ENCODE measurements at regions not wholly inside any gene's neighbourhood (a gene's known extent, or its start where the extent isn't known, plus 50 kb on each side); places are given as distances from the start of the nearest gene placed in this dataset.

DNA sequence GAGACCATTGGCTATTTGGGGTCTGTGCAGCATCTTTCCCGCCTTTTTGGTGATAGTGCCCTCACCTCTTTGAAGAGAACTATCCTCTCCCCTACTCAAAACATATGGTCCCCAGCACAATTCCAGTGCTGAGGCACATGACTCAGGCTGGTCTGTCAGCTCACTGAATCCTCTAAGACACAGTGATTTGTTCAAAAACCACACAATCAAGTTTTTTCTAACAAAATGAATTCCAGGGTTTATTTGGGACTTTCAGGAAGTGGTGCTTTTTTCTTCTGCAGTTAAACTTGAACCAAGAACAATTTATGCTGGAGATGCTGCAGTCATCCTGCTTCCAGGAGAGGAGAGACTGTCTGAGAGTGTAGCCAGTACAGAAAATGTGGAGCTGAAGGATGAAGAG, 142.5 kb upstream of the LMCD1 start:
- Histone ChIP-seq H3K27me3 (ENCODE audit: control insufficient read depth in 3 of 3, insufficient read depth in 3 of 3, low read length in 3 of 3) (no peaks in the 10 kb centered on the region), H3K9me3 (ENCODE audit: control insufficient read depth in 3 of 3, low read length in 3 of 3) (no peaks in the 10 kb centered on the region), H3K4me1 (ENCODE audit: control insufficient read depth in 3 of 3, insufficient read depth in 3 of 3, low read length in 3 of 3) (no peaks in the 10 kb centered on the region), H3K4me3 (ENCODE audit: low read length in 3 of 3) (no peak overlapping the region), H3K27ac (ENCODE audit: low read depth, low read length) (no peak overlapping the region), H3K36me3 (ENCODE audit: control insufficient read depth in 3 of 3, insufficient read depth in 3 of 3, low read length in 3 of 3) (no peaks in the 10 kb centered on the region), H3K9ac (ENCODE audit: low read depth in 1 of 3, low read length in 3 of 3) (no peak overlapping the region)

DNA sequence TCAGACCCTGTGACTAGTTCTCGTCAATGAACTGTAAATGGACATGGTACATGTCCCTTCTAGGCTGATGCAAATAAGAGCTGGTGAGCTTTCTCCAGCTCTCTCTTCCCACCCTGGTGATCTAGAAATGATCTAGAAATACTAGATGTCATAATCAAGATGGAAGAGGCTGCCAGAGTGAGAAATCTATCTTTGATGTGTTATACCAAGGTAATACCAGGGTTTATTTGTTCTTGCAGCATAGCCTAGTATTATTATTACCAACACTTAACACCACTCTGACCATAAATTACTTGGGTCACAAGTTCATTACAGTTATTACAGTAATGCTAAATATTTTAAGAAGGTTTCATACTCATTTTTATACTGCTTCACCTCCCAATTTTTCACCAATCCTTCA, 138.4 kb upstream of the LMCD1 start:
- Histone ChIP-seq H3K4me1 (ENCODE audit: control insufficient read depth in 3 of 3, insufficient read depth in 3 of 3, low read length in 3 of 3) (no peaks in the 10 kb centered on the region), H3K9ac (ENCODE audit: low read depth in 1 of 3, low read length in 3 of 3) (no peak overlapping the region), H3K27me3 (ENCODE audit: control insufficient read depth in 3 of 3, insufficient read depth in 3 of 3, low read length in 3 of 3) (no peaks in the 10 kb centered on the region), H3K36me3 (ENCODE audit: control insufficient read depth in 3 of 3, insufficient read depth in 3 of 3, low read length in 3 of 3) (no peaks in the 10 kb centered on the region), H3K9me3 (ENCODE audit: control insufficient read depth in 3 of 3, low read length in 3 of 3) (no peaks in the 10 kb centered on the region), H3K27ac (ENCODE audit: low read depth, low read length) (no peak overlapping the region), H3K4me3 (ENCODE audit: low read length in 3 of 3) (no peak overlapping the region)

DNA sequence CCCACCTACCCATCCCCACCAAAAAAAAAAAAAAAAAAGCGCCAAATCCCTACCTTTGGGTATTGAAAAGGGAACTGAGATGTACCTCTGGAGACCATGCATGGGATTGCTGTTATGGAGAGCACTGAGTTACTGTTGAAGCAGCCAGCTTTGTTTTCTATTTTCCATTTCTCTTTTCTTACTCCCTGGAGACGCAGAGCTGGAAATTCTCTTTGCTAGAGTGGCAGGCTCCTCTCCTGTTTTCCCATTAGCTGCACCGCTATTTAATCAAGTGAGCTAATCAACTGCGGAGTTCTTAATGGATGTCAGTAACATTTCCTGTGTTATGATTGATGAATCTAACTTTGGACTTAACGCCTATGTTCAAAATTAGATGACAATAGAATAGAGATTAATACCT, 136.1 kb upstream of the LMCD1 start:
- H3K9me3 ChIP-seq (ENCODE audit: control insufficient read depth in 3 of 3, low read length in 3 of 3): no peaks in the 10 kb centered on the region
- no peak overlapping the region for H3K4me3 ChIP-seq (ENCODE audit: low read length in 3 of 3)
- no peaks in the 10 kb centered on the region for H3K27me3 ChIP-seq (ENCODE audit: control insufficient read depth in 3 of 3, insufficient read depth in 3 of 3, low read length in 3 of 3)
- H3K36me3 ChIP-seq (ENCODE audit: control insufficient read depth in 3 of 3, insufficient read depth in 3 of 3, low read length in 3 of 3): no peaks in the 10 kb centered on the region
- H3K4me1 ChIP-seq (ENCODE audit: control insufficient read depth in 3 of 3, insufficient read depth in 3 of 3, low read length in 3 of 3): no peaks in the 10 kb centered on the region
- no peak overlapping the region for H3K9ac ChIP-seq (ENCODE audit: low read depth in 1 of 3, low read length in 3 of 3)
- no peak overlapping the region for H3K27ac ChIP-seq (ENCODE audit: low read depth, low read length)

DNA sequence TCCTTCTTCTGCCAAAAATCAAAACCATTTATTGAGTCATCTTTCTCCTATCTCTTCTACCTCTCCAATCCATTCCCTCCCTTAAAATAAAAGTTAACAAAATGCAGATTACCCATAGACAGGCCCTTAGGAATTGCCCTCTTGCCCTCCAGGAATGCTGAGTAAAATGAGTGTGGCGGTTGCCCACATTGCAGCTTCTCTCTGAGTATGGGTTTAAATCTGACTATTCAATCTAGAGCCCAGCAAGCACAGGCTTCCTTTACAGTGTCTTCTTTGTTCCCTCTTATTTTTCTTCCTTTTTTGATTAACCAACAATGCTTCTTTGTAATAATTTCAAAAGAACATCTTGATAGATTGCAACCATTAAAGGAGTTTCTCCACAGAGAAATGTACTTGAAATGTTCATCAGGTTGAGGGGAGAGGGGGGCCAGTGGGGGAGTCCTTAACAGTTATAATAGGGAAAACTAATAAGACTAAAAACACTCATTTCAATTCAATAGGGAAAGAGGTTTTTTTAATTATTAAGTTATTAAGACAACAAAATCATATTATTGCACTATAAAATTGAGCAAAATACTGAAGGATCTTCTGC, 135.3 kb upstream of the LMCD1 start:
- Histone ChIP-seq H3K4me1 (ENCODE audit: control insufficient read depth in 3 of 3, insufficient read depth in 3 of 3, low read length in 3 of 3) (no peaks in the 10 kb centered on the region), H3K27ac (ENCODE audit: low read depth, low read length) (no peak overlapping the region), H3K27me3 (ENCODE audit: control insufficient read depth in 3 of 3, insufficient read depth in 3 of 3, low read length in 3 of 3) (no peaks in the 10 kb centered on the region), H3K36me3 (ENCODE audit: control insufficient read depth in 3 of 3, insufficient read depth in 3 of 3, low read length in 3 of 3) (no peaks in the 10 kb centered on the region), H3K9me3 (ENCODE audit: control insufficient read depth in 3 of 3, low read length in 3 of 3) (no peaks in the 10 kb centered on the region), H3K9ac (ENCODE audit: low read depth in 1 of 3, low read length in 3 of 3) (no peak overlapping the region), H3K4me3 (ENCODE audit: low read length in 3 of 3) (no peak overlapping the region)

DNA sequence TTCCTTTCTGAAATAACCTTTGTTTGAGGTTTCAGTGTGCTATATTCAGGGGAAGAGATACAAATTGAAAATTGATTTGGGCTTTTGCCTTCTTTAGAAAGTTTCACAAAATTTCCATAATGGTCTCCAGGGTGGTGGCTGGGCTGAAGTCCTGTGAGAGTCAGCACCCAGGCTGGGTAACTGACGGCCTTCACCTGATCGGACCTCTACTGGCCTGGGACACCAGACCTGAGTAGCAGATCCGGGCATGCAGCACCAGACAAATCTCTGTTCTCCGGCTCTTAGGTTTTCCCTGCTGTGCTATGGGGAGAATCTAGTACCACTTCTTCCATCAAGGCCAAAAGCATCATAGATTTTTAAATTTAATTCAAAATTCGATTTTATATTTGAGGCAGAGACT, 133.0 kb upstream of the LMCD1 start:
- Histone ChIP-seq H3K27ac (ENCODE audit: low read depth, low read length) (no peak overlapping the region), H3K36me3 (ENCODE audit: control insufficient read depth in 3 of 3, insufficient read depth in 3 of 3, low read length in 3 of 3) (no peaks in the 10 kb centered on the region), H3K4me3 (ENCODE audit: low read length in 3 of 3) (no peak overlapping the region), H3K27me3 (ENCODE audit: control insufficient read depth in 3 of 3, insufficient read depth in 3 of 3, low read length in 3 of 3) (no peaks in the 10 kb centered on the region), H3K4me1 (ENCODE audit: control insufficient read depth in 3 of 3, insufficient read depth in 3 of 3, low read length in 3 of 3) (no peaks in the 10 kb centered on the region), H3K9me3 (ENCODE audit: control insufficient read depth in 3 of 3, low read length in 3 of 3) (no peaks in the 10 kb centered on the region), H3K9ac (ENCODE audit: low read depth in 1 of 3, low read length in 3 of 3) (no peak overlapping the region)

DNA sequence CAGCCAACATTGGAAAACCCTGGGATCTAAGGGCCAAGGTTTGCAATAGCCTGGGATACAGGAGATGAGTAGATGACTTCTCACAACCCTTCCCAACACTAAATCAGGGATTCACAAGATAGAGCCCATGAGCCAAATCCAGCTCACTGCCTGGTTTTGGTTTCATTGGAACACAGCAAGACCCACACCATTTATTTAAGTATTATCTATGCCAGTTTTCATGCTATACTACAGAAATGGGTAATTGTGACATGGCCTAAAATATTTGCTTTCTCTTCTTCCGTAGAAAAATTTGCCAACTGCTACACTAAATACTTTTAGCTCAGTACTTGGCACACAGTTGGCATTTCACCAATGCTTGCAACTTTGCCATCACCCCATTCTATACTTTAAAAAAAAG, 132.0 kb upstream of the LMCD1 start:
- Histone ChIP-seq H3K36me3 (ENCODE audit: control insufficient read depth in 3 of 3, insufficient read depth in 3 of 3, low read length in 3 of 3) (no peaks in the 10 kb centered on the region), H3K9me3 (ENCODE audit: control insufficient read depth in 3 of 3, low read length in 3 of 3) (no peaks in the 10 kb centered on the region), H3K27ac (ENCODE audit: low read depth, low read length) (no peak overlapping the region), H3K27me3 (ENCODE audit: control insufficient read depth in 3 of 3, insufficient read depth in 3 of 3, low read length in 3 of 3) (no peaks in the 10 kb centered on the region), H3K4me1 (ENCODE audit: control insufficient read depth in 3 of 3, insufficient read depth in 3 of 3, low read length in 3 of 3) (no peaks in the 10 kb centered on the region), H3K4me3 (ENCODE audit: low read length in 3 of 3) (no peak overlapping the region), H3K9ac (ENCODE audit: low read depth in 1 of 3, low read length in 3 of 3) (no peak overlapping the region)

DNA sequence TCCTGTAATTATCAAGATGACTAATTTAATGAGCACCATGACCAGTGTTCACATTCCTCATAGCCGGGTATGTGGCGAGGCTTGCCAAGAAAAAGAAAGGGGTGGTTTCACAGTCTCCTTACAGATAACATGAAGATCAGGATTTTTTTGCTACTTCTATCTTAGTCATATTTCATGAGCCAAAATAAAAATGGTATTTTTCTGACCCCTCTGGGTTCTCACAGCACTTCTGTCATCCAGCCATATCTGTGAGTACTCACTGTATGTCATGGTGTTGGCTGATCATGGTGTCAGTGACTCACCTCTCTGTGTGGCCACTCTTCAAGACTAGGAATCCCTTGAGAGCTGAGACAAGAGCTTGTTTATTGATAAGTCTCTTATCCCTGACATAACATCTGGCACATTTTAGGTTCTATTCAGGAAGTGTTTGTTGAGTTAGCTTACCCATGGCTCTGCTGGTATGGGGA, 130.5 kb upstream of the LMCD1 start:
- Histone ChIP-seq H3K27ac (ENCODE audit: low read depth, low read length) (no peak overlapping the region), H3K9me3 (ENCODE audit: control insufficient read depth in 3 of 3, low read length in 3 of 3) (no peaks in the 10 kb centered on the region), H3K4me3 (ENCODE audit: low read length in 3 of 3) (no peak overlapping the region), H3K27me3 (ENCODE audit: control insufficient read depth in 3 of 3, insufficient read depth in 3 of 3, low read length in 3 of 3) (no peaks in the 10 kb centered on the region), H3K4me1 (ENCODE audit: control insufficient read depth in 3 of 3, insufficient read depth in 3 of 3, low read length in 3 of 3) (no peaks in the 10 kb centered on the region), H3K9ac (ENCODE audit: low read depth in 1 of 3, low read length in 3 of 3) (no peak overlapping the region), H3K36me3 (ENCODE audit: control insufficient read depth in 3 of 3, insufficient read depth in 3 of 3, low read length in 3 of 3) (no peaks in the 10 kb centered on the region)

DNA sequence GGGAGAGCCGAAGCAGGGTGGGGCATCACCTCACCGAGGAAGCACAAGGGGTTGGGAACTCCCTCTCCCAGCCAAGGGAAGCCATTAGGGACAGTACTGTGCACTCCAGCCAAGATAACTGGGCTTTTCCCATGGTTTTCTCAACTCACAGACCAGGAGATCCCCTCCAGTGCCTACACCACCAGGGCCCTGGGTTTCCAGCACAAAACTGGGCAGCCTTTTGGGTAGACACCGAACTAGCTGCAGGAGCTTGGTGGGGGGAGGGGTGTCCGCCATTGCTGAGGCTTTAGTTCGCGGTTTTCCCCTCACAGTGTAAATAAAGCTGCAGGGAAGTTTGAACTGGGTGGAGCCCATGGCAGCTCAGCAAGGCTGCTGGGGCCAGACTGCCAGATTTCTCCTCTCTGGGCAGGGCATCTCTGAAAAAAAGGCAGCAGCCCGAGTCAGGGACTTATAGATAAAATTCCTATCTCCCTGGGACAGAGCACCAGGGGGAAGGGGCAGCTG, 129.6 kb upstream of the LMCD1 start:
- Histone ChIP-seq H3K27me3 (ENCODE audit: control insufficient read depth in 3 of 3, insufficient read depth in 3 of 3, low read length in 3 of 3) (no peaks in the 10 kb centered on the region), H3K4me1 (ENCODE audit: control insufficient read depth in 3 of 3, insufficient read depth in 3 of 3, low read length in 3 of 3) (no peaks in the 10 kb centered on the region), H3K4me3 (ENCODE audit: low read length in 3 of 3) (no peak overlapping the region), H3K9me3 (ENCODE audit: control insufficient read depth in 3 of 3, low read length in 3 of 3) (no peaks in the 10 kb centered on the region), H3K36me3 (ENCODE audit: control insufficient read depth in 3 of 3, insufficient read depth in 3 of 3, low read length in 3 of 3) (no peaks in the 10 kb centered on the region), H3K27ac (ENCODE audit: low read depth, low read length) (no peak overlapping the region), H3K9ac (ENCODE audit: low read depth in 1 of 3, low read length in 3 of 3) (no peak overlapping the region)

DNA sequence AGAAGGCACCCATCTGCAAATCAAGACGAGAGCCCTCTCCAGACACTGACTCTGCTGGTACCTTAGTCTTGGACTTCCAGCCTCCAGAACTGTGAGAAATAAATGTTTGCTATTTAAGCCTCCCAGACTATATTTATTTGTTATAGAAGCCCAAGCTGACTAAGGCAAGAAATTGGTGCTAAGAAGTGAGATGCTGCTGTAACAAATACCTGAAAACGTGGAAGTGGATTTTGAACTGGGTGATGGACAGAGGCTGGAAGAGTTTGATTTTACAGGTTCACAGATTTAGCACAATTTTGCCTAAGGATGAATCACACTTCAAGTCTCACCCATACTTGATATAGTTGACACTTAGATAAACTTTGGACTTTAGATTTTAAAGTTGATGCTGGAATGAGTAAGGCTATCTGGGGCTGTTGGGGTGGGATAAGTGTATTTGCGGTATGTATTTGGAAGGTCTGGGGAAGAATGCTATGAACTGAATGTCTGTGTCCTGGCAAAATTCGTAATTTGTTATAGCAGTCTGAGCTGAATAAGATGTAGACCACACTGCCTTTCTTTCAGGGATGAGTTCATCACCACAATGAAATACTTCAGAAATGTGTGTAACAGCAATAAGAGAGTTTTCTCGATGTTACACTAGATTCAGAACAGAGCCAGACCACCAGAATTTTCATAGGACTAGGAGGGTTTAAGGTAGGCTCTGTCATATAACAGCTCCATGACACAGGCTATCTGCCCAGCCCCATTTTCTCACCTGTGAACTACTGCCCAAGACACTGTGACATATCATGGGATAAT, 120.5 kb upstream of the LMCD1 start:
- no peak overlapping the region for H3K4me3 ChIP-seq (ENCODE audit: low read length in 3 of 3)
- H3K27ac ChIP-seq (ENCODE audit: low read depth, low read length): no peak overlapping the region
- H3K36me3 ChIP-seq (ENCODE audit: control insufficient read depth in 3 of 3, insufficient read depth in 3 of 3, low read length in 3 of 3): no peaks in the 10 kb centered on the region
- H3K9me3 ChIP-seq (ENCODE audit: control insufficient read depth in 3 of 3, low read length in 3 of 3): no peaks in the 10 kb centered on the region
- H3K9ac ChIP-seq (ENCODE audit: low read depth in 1 of 3, low read length in 3 of 3): no peak overlapping the region
- no peaks in the 10 kb centered on the region for H3K27me3 ChIP-seq (ENCODE audit: control insufficient read depth in 3 of 3, insufficient read depth in 3 of 3, low read length in 3 of 3)
- no peaks in the 10 kb centered on the region for H3K4me1 ChIP-seq (ENCODE audit: control insufficient read depth in 3 of 3, insufficient read depth in 3 of 3, low read length in 3 of 3)

DNA sequence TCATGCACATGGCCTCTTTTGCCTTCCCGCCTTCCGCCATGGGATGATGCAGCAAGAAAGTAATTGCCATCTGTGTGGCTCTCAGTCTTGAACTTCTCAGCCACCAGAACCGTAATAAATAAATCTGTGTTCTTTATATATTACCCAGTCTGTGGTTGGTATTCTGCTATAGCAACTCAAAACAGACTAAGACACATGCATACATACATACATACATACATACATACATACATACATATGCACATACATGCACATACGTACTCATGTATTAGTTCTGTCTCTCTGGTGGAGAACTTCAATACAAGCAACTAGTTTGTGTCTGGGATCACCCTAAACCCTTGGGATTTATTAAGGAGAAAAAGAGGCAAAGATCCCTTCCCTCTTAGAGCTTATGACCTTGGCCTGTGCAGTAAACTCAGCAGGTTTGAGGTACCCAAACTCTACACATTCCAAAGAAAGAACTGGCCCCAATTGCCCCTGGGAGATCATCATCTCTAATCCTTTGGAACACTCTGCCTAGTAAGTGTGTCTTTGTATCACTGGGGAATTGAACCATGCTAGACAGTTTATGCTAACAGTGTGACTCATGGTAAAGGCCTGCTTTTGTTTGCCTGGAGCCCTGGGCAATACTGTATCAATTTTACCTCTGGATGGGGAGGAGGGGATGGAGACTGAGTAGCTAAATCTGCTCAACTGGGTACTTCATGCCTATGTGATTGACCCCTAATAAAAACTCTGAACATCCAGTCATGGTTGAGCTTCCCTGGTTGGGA, 115.6 kb upstream of the LMCD1 start:
- Histone ChIP-seq H3K4me3 (ENCODE audit: low read length in 3 of 3) (no peak overlapping the region), H3K9ac (ENCODE audit: low read depth in 1 of 3, low read length in 3 of 3) (no peak overlapping the region), H3K36me3 (ENCODE audit: control insufficient read depth in 3 of 3, insufficient read depth in 3 of 3, low read length in 3 of 3) (no peaks in the 10 kb centered on the region), H3K27ac (ENCODE audit: low read depth, low read length) (no peak overlapping the region), H3K9me3 (ENCODE audit: control insufficient read depth in 3 of 3, low read length in 3 of 3) (no peaks in the 10 kb centered on the region), H3K4me1 (ENCODE audit: control insufficient read depth in 3 of 3, insufficient read depth in 3 of 3, low read length in 3 of 3) (no peaks in the 10 kb centered on the region), H3K27me3 (ENCODE audit: control insufficient read depth in 3 of 3, insufficient read depth in 3 of 3, low read length in 3 of 3) (no peaks in the 10 kb centered on the region)
